SK-N-SH (cell line): ENCODE measurements at regions not wholly inside any gene's neighbourhood (a gene's known extent, or its start where the extent isn't known, plus 50 kb on each side); places are given as distances from the start of the nearest gene placed in this dataset.

ENCODE experiments used
- CTCF ChIA-PET: fragments of 300-600, 350-600 bp; formaldehyde crosslinking; extraction: SDS; loops from one replicate; lab custom pipeline; 2021; lab: Yijun Ruan, JAX
- POLR2A ChIA-PET: fragments of 350-600 bp; sonication (Branson Sonifier 250); formaldehyde crosslinking; extraction: SDS; loops from one replicate; lab custom pipeline; 2020; ENCODE audit warnings: antibody characterized with exemption, inconsistent platforms; lab: Yijun Ruan, JAX
- DNase-seq: peaks from one replicate; pipeline ENCODE4 v3.0.0; 2012
- H2AFZ ChIP-seq: fragments of 200-600 bp; sonication (generic); 2 replicates; pipeline ENCODE4 v1.8.1; 2016; ENCODE audit warnings: antibody characterized with exemption, mild to moderate bottlenecking, low read depth
- H3F3A ChIP-seq: fragments of 200-600 bp; sonication (generic); replicated peaks from 2 replicates; pipeline ENCODE3; 2016; ENCODE audit warnings: antibody characterized with exemption, mild to moderate bottlenecking; ENCODE audit not compliant: insufficient read depth
- H3K27ac ChIP-seq, 2 experiments: fragments of 200-500 bp in 1 of 2; fragments of 200-600 bp in 1 of 2; sonication (Bioruptor generic) in 1 of 2; sonication (generic), shearing (Covaris generic) in 1 of 2; 2 replicates each; pipeline versions ENCODE4 v1.5.1 to v1.6.1; 2014 to 2016; ENCODE audit warnings: low read depth in 2 of 2, inconsistent platforms in 1 of 2, low read length in 1 of 2, mild to moderate bottlenecking in 1 of 2, mixed read lengths in 1 of 2
- H3K27me3 ChIP-seq: fragments of 200-600 bp; sonication (generic), shearing (Covaris generic); 2 replicates; pipeline ENCODE4 v1.6.1; 2016; ENCODE audit warnings: mixed run types; ENCODE audit not compliant: insufficient read depth
- H3K36me3 ChIP-seq, 2 experiments: fragments of 200-500 bp in 1 of 2; fragments of 200-600 bp in 1 of 2; sonication (Bioruptor generic) in 1 of 2; sonication (generic) in 1 of 2; replicated peaks in 1 of 2; 2 replicates each; pipeline versions ENCODE3 to v1.5.1; 2014 to 2016; ENCODE audit warnings: low read length in 1 of 2, mild to moderate bottlenecking in 1 of 2; ENCODE audit not compliant: insufficient read depth in 2 of 2, control insufficient read depth in 1 of 2
- H3K4me1 ChIP-seq, 2 experiments: fragments of 200-500 bp in 1 of 2; fragments of 200-600 bp in 1 of 2; sonication (Bioruptor generic) in 1 of 2; sonication (generic), shearing (Covaris generic) in 1 of 2; 2 replicates each; pipeline versions ENCODE4 v1.5.1 to v1.6.1; 2014 to 2016; ENCODE audit warnings: low read depth in 1 of 2, low read length in 1 of 2, mixed run types in 1 of 2; ENCODE audit not compliant: insufficient read depth in 2 of 2, control insufficient read depth in 1 of 2
- H3K4me2 ChIP-seq: fragments of 200-600 bp; sonication (generic), shearing (Covaris generic); 2 replicates; pipeline ENCODE4 v1.6.1; 2017; ENCODE audit warnings: mixed run types
- H3K4me3 ChIP-seq, 2 experiments: fragments of 200-500 bp in 1 of 2; fragments of 200-600 bp in 1 of 2; sonication (Bioruptor generic) in 1 of 2; sonication (generic), shearing (Covaris generic) in 1 of 2; 2 replicates each; pipeline versions ENCODE4 v1.5.1 to v1.8.1; 2014 to 2016; ENCODE audit warnings: low read depth in 2 of 2, inconsistent platforms in 1 of 2, low read length in 1 of 2, mild to moderate bottlenecking in 1 of 2, mixed read lengths in 1 of 2, moderate library complexity in 1 of 2
- H3K79me2 ChIP-seq: fragments of 200-600 bp; sonication (generic); 2 replicates; pipeline ENCODE4 v1.8.1; 2017; ENCODE audit warnings: mild to moderate bottlenecking; ENCODE audit not compliant: insufficient read depth
- H3K9ac ChIP-seq: fragments of 200-600 bp; sonication (generic); 2 replicates; pipeline ENCODE4 v1.6.1; 2017; ENCODE audit warnings: mixed run types
- H3K9me2 ChIP-seq: fragments of 200-600 bp; sonication (generic); 2 replicates; pipeline ENCODE4 v1.6.1; 2017; ENCODE audit warnings: mixed run types
- H3K9me3 ChIP-seq: fragments of 200-600 bp; sonication (generic); 2 replicates; pipeline ENCODE4 v1.6.1; 2017; ENCODE audit warnings: mixed run types, mild to moderate bottlenecking, moderate library complexity
- H4K20me1 ChIP-seq: fragments of 200-600 bp; sonication (generic); 2 replicates; pipeline ENCODE4 v1.6.1; 2017; ENCODE audit warnings: mild to moderate bottlenecking, mixed run types; ENCODE audit not compliant: insufficient read depth
- FOSL2 ChIP-seq: IDR thresholded peaks from 2 replicates; pipeline ENCODE4 v1.4.0; 2012; ENCODE audit warnings: low read depth, mild to moderate bottlenecking, moderate library complexity, borderline replicate concordance
- FOXM1 ChIP-seq: IDR thresholded peaks from 2 replicates; pipeline ENCODE4 v1.4.0; 2012; ENCODE audit warnings: low read depth, mild to moderate bottlenecking
- IRF3 ChIP-seq: fragments of 150-350 bp; IDR thresholded peaks from 2 replicates; pipeline ENCODE4 v1.6.1; 2016; ENCODE audit warnings: mild to moderate bottlenecking, low read depth, low read length
- NFIC ChIP-seq: IDR thresholded peaks from 2 replicates; pipeline ENCODE4 v1.4.0; 2012; ENCODE audit warnings: borderline replicate concordance
- PBX3 ChIP-seq: IDR thresholded peaks from 2 replicates; pipeline ENCODE4; 2012
- REST ChIP-seq: IDR thresholded peaks from 2 replicates; pipeline ENCODE4 v1.6.1; 2012; ENCODE audit warnings: mild to moderate bottlenecking, low read depth, low read length, moderate library complexity
- SMC3 ChIP-seq: IDR thresholded peaks from 2 replicates; pipeline ENCODE4 v1.6.1; 2012; ENCODE audit warnings: low read depth, low read length, improper control_type of control experiment
- TAF1 ChIP-seq: IDR thresholded peaks from 2 replicates; pipeline ENCODE4 v1.6.1; 2012; ENCODE audit warnings: low read depth, mild to moderate bottlenecking, low read length, moderate library complexity, borderline replicate concordance
- USF1 ChIP-seq: IDR thresholded peaks from 2 replicates; pipeline ENCODE4 v1.4.0; 2012; ENCODE audit warnings: low read depth, borderline replicate concordance
- YY1 ChIP-seq: IDR thresholded peaks from 2 replicates; pipeline ENCODE4 v1.4.0; 2012; ENCODE audit warnings: low read depth, mild to moderate bottlenecking
- ZBTB33 ChIP-seq: IDR thresholded peaks from 2 replicates; pipeline ENCODE4 v1.4.0; 2012; ENCODE audit warnings: low read depth, borderline replicate concordance
- WGBS: methylation state at CpG from one replicate; pipeline ENCODE4 v1.1.6; 2017; ENCODE audit warnings: low lambda C conversion rate; 5-methylcytosine and 5-hydroxymethylcytosine counted together

GRCh38 chr22:27274770-27275449 lies 526.6 kb downstream of the MN1 start:
- H3K27ac ChIP-seq = no peak overlapping the region
- no peak overlapping the region for H3K9ac ChIP-seq
- H3K36me3 ChIP-seq = no peaks in the 10 kb centered on the region
- 34% methylated on average over 4 of the region's 4 CpGs for WGBS
- no peaks in the 10 kb centered on the region for H3K79me2 ChIP-seq
- H3K9me2 ChIP-seq = no peaks in the 10 kb centered on the region
- POLR2A ChIA-PET = no interaction called here
- H3K9me3 ChIP-seq = no peaks in the 10 kb centered on the region
- H3F3A ChIP-seq = no peaks in the 10 kb centered on the region
- CTCF ChIA-PET = no interaction called here
- H3K4me3 ChIP-seq = no peak overlapping the region
- H3K4me1 ChIP-seq = no peaks in the 10 kb centered on the region; a peak in 1 of 4 replicates
- H3K4me2 ChIP-seq = no peak overlapping the region
- H4K20me1 ChIP-seq = no peaks in the 10 kb centered on the region
- DNase-seq = no peak
- no peak overlapping the region for H2AFZ ChIP-seq
- H3K27me3 ChIP-seq = 0 out of 2 replicates have a peak, but pooled peaks cover 7% of the 10 kb centered on the region
- TF ChIP-seq TAF1 (no peak), FOXM1 (no peak), PBX3 (no peak), USF1 (no peak), IRF3 (no peak), NFIC (no peak), YY1 (no peak)

DNA sequence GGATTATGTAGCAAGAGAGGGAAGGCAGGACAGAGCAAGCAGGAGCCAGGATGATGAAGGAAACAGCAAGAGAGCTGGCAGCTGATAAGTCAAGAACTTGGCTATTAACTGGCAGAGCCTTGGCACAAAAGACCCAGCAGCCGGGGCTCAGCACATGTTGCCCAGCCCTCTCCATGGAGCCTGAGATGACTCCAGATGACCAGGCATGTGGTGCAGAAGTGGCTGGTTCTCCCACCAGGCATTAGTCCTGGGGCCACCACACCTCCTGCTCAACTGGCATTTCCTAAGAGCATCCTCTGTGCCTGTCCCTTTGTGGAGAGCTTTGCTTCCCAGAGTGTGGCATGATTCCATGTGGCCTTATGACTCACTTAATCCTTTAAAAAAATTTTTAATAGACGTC lies 522.6 kb downstream of the MN1 start:
- no peak overlapping the region for H3K4me2 ChIP-seq
- no peak for DNase-seq
- H3K9ac ChIP-seq = no peak overlapping the region
- H3K79me2 ChIP-seq = no peaks in the 10 kb centered on the region
- CTCF ChIA-PET = interaction anchor here (1.4 kb wide), 1 partner anchor 53 kb away, joined by 3 read pairs; no protein-coding TSS in a partner anchor
- TF ChIP-seq FOSL2 = no peak
- no peak for TF ChIP-seq SMC3
- no peak for TF ChIP-seq REST
- no peak for TF ChIP-seq ZBTB33
- TF ChIP-seq YY1 = no peak
- no peaks in the 10 kb centered on the region for H3K27me3 ChIP-seq
- H3K36me3 ChIP-seq = no peaks in the 10 kb centered on the region
- no peak overlapping the region for H3K4me3 ChIP-seq
- no peak overlapping the region for H3K27ac ChIP-seq
- no peaks in the 10 kb centered on the region for H3F3A ChIP-seq
- H3K9me2 ChIP-seq = no peaks in the 10 kb centered on the region
- no peaks in the 10 kb centered on the region for H4K20me1 ChIP-seq
- whole genome bisulfite sequencing = 30% methylated on average over 2 of the region's 2 CpGs
- no peak overlapping the region for H2AFZ ChIP-seq
- POLR2A ChIA-PET = no interaction called here
- H3K9me3 ChIP-seq = no peaks in the 10 kb centered on the region
- no peaks in the 10 kb centered on the region; a peak in 1 of 4 replicates for H3K4me1 ChIP-seq
